HCT116 (cell line): ENCODE measurements at regions not wholly inside any gene's neighbourhood (a gene's known extent, or its start where the extent isn't known, plus 50 kb on each side); places are given as distances from the start of the nearest gene placed in this dataset.

Experiments
- ATAC-seq: fragments of 200-7000 bp; cut with Tn5 transposase; 2 replicates; pipeline ENCODE4 v1.9.1; 2020; ENCODE audit warnings: mild to moderate bottlenecking, moderate library complexity
- BruUV-seq: library from RNA; stranded (reverse); fragments of 400-500 nt; replicated peaks from 2 replicates; lab custom pipeline; 2021; lab: Mats Ljungman, UMichigan
- CTCF ChIA-PET: fragments of 300-600 bp; sonication (Branson Sonifier 250); formaldehyde crosslinking; loops from one replicate; lab custom pipeline; 2021; ENCODE audit warnings: antibody characterized with exemption; lab: Charles Lee
- POLR2A ChIA-PET: fragments of 300-600, 350-600 bp; sonication (Branson Sonifier 250); formaldehyde crosslinking; loops from one replicate; lab custom pipeline; 2021; ENCODE audit warnings: antibody characterized with exemption; lab: Charles Lee
- RAD21 ChIA-PET, 2 experiments: fragments of 300-600 bp; sonication (Branson Sonifier 250); formaldehyde crosslinking; loops; one replicate each; lab custom pipeline; 2023; ENCODE audit warnings: low total read pairs in 2 of 2; ENCODE audit not compliant: uncharacterized antibody in 2 of 2, unreplicated experiment in 2 of 2, low non-redundant PET in 1 of 2; lab: Charles Lee
- DNase-seq: peaks from one replicate; pipeline ENCODE4 v3.0.0-alpha.2; 2010; ENCODE audit warnings: low read depth, low spot score
- H2AFZ ChIP-seq: fragments of 200-600 bp; shearing (Covaris generic), sonication (generic); 2 replicates; pipeline ENCODE4 v1.6.1; 2017; ENCODE audit warnings: low read depth, mixed run types, mixed read lengths, antibody characterized with exemption, low read length; ENCODE audit not compliant: poor library complexity, severe bottlenecking
- H3K27ac ChIP-seq: 2 replicates; pipeline ENCODE4 v1.5.1; 2012; ENCODE audit warnings: low read depth, low read length
- H3K27me3 ChIP-seq: fragments of 200-600 bp; sonication (generic); 2 replicates; pipeline ENCODE4 v1.6.1; 2016; ENCODE audit warnings: mixed run types, low read length, mixed read lengths; ENCODE audit not compliant: insufficient read depth
- H3K36me3 ChIP-seq, 2 experiments: fragments of 200-500 bp in 1 of 2; fragments of 200-600 bp in 1 of 2; sonication (Bioruptor generic) in 1 of 2; sonication (generic) in 1 of 2; 2 replicates each; pipeline versions ENCODE4 v1.5.1 to v1.6.1; 2014 to 2016; ENCODE audit warnings: low read length in 2 of 2, inconsistent platforms in 1 of 2, mixed read lengths in 1 of 2, mixed run types in 1 of 2; ENCODE audit not compliant: insufficient read depth in 2 of 2, control insufficient read depth in 1 of 2
- H3K4me1 ChIP-seq, 2 experiments: fragments of 200-600 bp in 1 of 2; sonication (generic) in 1 of 2; 2 replicates each; pipeline versions ENCODE4 v1.5.1 to v1.6.1; 2012 to 2017; ENCODE audit warnings: low read length in 2 of 2, inconsistent platforms in 1 of 2, mild to moderate bottlenecking in 1 of 2, mixed read lengths in 1 of 2, mixed run types in 1 of 2, moderate library complexity in 1 of 2; ENCODE audit not compliant: insufficient read depth in 2 of 2, control insufficient read depth in 1 of 2
- H3K4me2 ChIP-seq: fragments of 200-600 bp; sonication (generic); 2 replicates; pipeline ENCODE4 v1.6.1; 2017; ENCODE audit warnings: mixed run types, low read length, mixed read lengths
- H3K4me3 ChIP-seq, 2 experiments: fragments of 200-600 bp in 1 of 2; sonication (generic) in 1 of 2; replicated peaks in 1 of 2; 2 replicates each; pipeline ENCODE4 v1.5.1; 2011 to 2016; ENCODE audit warnings: low read length in 2 of 2, control low read depth in 1 of 2, low read depth in 1 of 2, mild to moderate bottlenecking in 1 of 2, mixed read lengths in 1 of 2, mixed run types in 1 of 2
- H3K79me2 ChIP-seq: fragments of 200-600 bp; sonication (generic); 2 replicates; pipeline ENCODE4 v1.6.1; 2017; ENCODE audit warnings: mild to moderate bottlenecking, mixed run types, low read length, moderate library complexity, mixed read lengths; ENCODE audit not compliant: insufficient read depth
- H3K9ac ChIP-seq: fragments of 200-600 bp; sonication (generic); 2 replicates; pipeline ENCODE4 v1.6.1; 2016; ENCODE audit warnings: low read length, mixed read lengths
- H3K9me2 ChIP-seq: fragments of 200-600 bp; sonication (generic), shearing (Covaris generic); 2 replicates; pipeline ENCODE4 v1.6.1; 2017; ENCODE audit warnings: mixed run types, mild to moderate bottlenecking, moderate library complexity; ENCODE audit not compliant: insufficient read depth
- H3K9me3 ChIP-seq, 2 experiments: fragments of 200-500 bp in 1 of 2; fragments of 200-600 bp in 1 of 2; sonication (Bioruptor generic) in 1 of 2; sonication (generic) in 1 of 2; 2 replicates each; pipeline ENCODE4 v1.6.1; 2014 to 2017; ENCODE audit warnings: low read length in 2 of 2, mixed read lengths in 2 of 2, inconsistent platforms in 1 of 2, low read depth in 1 of 2, mild to moderate bottlenecking in 1 of 2, mixed run types in 1 of 2, moderate library complexity in 1 of 2; ENCODE audit not compliant: control insufficient read depth in 1 of 2, insufficient read depth in 1 of 2
- H4K20me1 ChIP-seq: fragments of 200-600 bp; sonication (generic), shearing (Covaris generic); 2 replicates; pipeline ENCODE4 v1.6.1; 2017; ENCODE audit warnings: mixed run types, mild to moderate bottlenecking, moderate library complexity; ENCODE audit not compliant: insufficient read depth
- ATF3 ChIP-seq: IDR thresholded peaks from 2 replicates; pipeline ENCODE4 v1.6.1; 2012
- ELF1 ChIP-seq: IDR thresholded peaks from 2 replicates; pipeline ENCODE4 v1.6.1; 2012; ENCODE audit warnings: low read depth, borderline replicate concordance
- EZH2 ChIP-seq: fragments of 200-600 bp; sonication (generic); IDR thresholded peaks from 2 replicates; pipeline ENCODE4 v1.6.1; 2017; ENCODE audit warnings: antibody characterized with exemption, mixed run types
- EZH2phosphoT487 ChIP-seq: fragments of 200-600 bp; IDR thresholded peaks from 2 replicates; pipeline ENCODE4 v1.6.1; 2018; ENCODE audit warnings: antibody characterized with exemption, borderline replicate concordance
- FOSL1 ChIP-seq: IDR thresholded peaks from 2 replicates; pipeline ENCODE4 v1.6.1; 2012; ENCODE audit warnings: low read depth
- POLR2AphosphoS5 ChIP-seq: IDR thresholded peaks from 2 replicates; pipeline ENCODE4 v1.6.1; 2011; ENCODE audit warnings: mild to moderate bottlenecking, low read depth, low read length, moderate library complexity
- RAD21 ChIP-seq: IDR thresholded peaks from 2 replicates; pipeline ENCODE4 v1.6.1; 2012; ENCODE audit warnings: low read depth, mild to moderate bottlenecking
- SIN3A ChIP-seq: IDR thresholded peaks from 2 replicates; pipeline ENCODE4 v1.6.1; 2012; ENCODE audit warnings: low read depth
- SP1 ChIP-seq: IDR thresholded peaks from 2 replicates; pipeline ENCODE4 v1.6.1; 2012; ENCODE audit warnings: low read depth
- SRF ChIP-seq: IDR thresholded peaks from 2 replicates; pipeline ENCODE4 v1.6.1; 2012; ENCODE audit warnings: low read depth
- ZNF274 ChIP-seq: fragments of 200-500 bp; sonication (Bioruptor generic); IDR thresholded peaks from 2 replicates; pipeline ENCODE4 v1.6.1; 2014; ENCODE audit warnings: mild to moderate bottlenecking, low read depth, low read length, inconsistent platforms
- intact Hi-C: fragments of 100-400 bp; cut with micrococcal nuclease; formaldehyde crosslinking; loops from 2 replicates; pipeline ENCODE4 v1.10.0; 2022
- TF ChIP-seq, protein P1 (sequence below): IDR thresholded peaks from 2 replicates; pipeline ENCODE4 v1.6.1; 2012
- TF ChIP-seq, protein P2 (sequence below): IDR thresholded peaks from 2 replicates; pipeline ENCODE4 v1.6.1; 2011; ENCODE audit warnings: mild to moderate bottlenecking, low read length, moderate library complexity; ENCODE audit not compliant: insufficient replicate concordance; ENCODE audit errors: extremely low read depth

GRCh38 chr6:90708206-90708737 lies 121.4 kb upstream of the MAP3K7 start:
- H2AFZ ChIP-seq: no peak overlapping the region
- H3K4me1 ChIP-seq: no peaks in the 10 kb centered on the region
- intact Hi-C loops: no loop called here
- H3K27me3 ChIP-seq: peaks cover 43% of the 10 kb centered on the region
- no peaks in the 10 kb centered on the region for H4K20me1 ChIP-seq
- no peak for TF ChIP-seq EZH2phosphoT487
- TF ChIP-seq RAD21: no peak
- no peak for TF ChIP-seq FOSL1
- TF ChIP-seq, protein P1, sequence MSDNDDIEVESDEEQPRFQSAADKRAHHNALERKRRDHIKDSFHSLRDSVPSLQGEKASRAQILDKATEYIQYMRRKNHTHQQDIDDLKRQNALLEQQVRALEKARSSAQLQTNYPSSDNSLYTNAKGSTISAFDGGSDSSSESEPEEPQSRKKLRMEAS: no peak
- TF ChIP-seq ATF3: no peak
- no peak for TF ChIP-seq SRF
- TF ChIP-seq ELF1: no peak
- no peak for TF ChIP-seq POLR2AphosphoS5
- no peak for TF ChIP-seq SP1
- TF ChIP-seq SIN3A: no peak
- no peak for TF ChIP-seq EZH2
- no peak for TF ChIP-seq ZNF274
- TF ChIP-seq, all 23 proteins: peak for 0
- BruUV-seq: no TSS peak
- CTCF ChIA-PET: no interaction called here
- RAD21 ChIA-PET: no interaction called here
- Histone ChIP-seq H3K9me2 (no peaks in the 10 kb centered on the region), H3K9ac (no peak overlapping the region), H3K27ac (no peak overlapping the region), H3K4me3 (no peak overlapping the region), H3K36me3 (no peaks in the 10 kb centered on the region), H3K9me3 (no peaks in the 10 kb centered on the region), H3K79me2 (no peaks in the 10 kb centered on the region), H3K4me2 (no peak overlapping the region)
- no peak for DNase-seq
- ATAC-seq: no peak
- POLR2A ChIA-PET: no interaction called here

- H3K27ac ChIP-seq: no peak overlapping the region
- H2AFZ ChIP-seq: no peak overlapping the region
- no peaks in the 10 kb centered on the region for H3K9me2 ChIP-seq
- H3K9ac ChIP-seq: no peak overlapping the region
- TF ChIP-seq, protein P2, sequence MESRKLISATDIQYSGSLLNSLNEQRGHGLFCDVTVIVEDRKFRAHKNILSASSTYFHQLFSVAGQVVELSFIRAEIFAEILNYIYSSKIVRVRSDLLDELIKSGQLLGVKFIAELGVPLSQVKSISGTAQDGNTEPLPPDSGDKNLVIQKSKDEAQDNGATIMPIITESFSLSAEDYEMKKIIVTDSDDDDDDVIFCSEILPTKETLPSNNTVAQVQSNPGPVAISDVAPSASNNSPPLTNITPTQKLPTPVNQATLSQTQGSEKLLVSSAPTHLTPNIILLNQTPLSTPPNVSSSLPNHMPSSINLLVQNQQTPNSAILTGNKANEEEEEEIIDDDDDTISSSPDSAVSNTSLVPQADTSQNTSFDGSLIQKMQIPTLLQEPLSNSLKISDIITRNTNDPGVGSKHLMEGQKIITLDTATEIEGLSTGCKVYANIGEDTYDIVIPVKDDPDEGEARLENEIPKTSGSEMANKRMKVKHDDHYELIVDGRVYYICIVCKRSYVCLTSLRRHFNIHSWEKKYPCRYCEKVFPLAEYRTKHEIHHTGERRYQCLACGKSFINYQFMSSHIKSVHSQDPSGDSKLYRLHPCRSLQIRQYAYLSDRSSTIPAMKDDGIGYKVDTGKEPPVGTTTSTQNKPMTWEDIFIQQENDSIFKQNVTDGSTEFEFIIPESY: no peak
- no peak for TF ChIP-seq ELF1
- H3K4me2 ChIP-seq: no peak overlapping the region
- ChIA-PET POLR2A (no interaction called here), RAD21 (no interaction called here), CTCF (no interaction called here)
- no TSS peak for BruUV-seq
- H3K9me3 ChIP-seq: no peaks in the 10 kb centered on the region
- H3K4me3 ChIP-seq: no peak overlapping the region
- intact Hi-C loops: no loop called here
- H3K79me2 ChIP-seq: no peaks in the 10 kb centered on the region
- no peaks in the 10 kb centered on the region for H4K20me1 ChIP-seq
- no peaks in the 10 kb centered on the region for H3K36me3 ChIP-seq
- no peak for DNase-seq
- peaks cover 41% of the 10 kb centered on the region for H3K27me3 ChIP-seq
- ATAC-seq: no peak
- H3K4me1 ChIP-seq: no peaks in the 10 kb centered on the region
Measured at GRCh38 chr6:90707246-90707645, 120.4 kb upstream of the MAP3K7 start.
